GM10248 (cell line): ENCODE measurements at regions not wholly inside any gene's neighbourhood (a gene's known extent, or its start where the extent isn't known, plus 50 kb on each side); places are given as distances from the start of the nearest gene placed in this dataset.

ENCODE experiments used
- CTCF ChIA-PET: fragments of 300-600 bp; sonication (Branson Sonifier 250); formaldehyde crosslinking; extraction: SDS; loops from one replicate; lab custom pipeline; 2021; ENCODE audit warnings: antibody characterized with exemption; lab: Yijun Ruan, JAX
- POLR2A ChIA-PET: fragments of 350-650 bp; sonication (Branson Sonifier 250); formaldehyde crosslinking; extraction: SDS; loops from one replicate; lab custom pipeline; 2020; ENCODE audit warnings: antibody characterized with exemption; lab: Yijun Ruan, JAX
- DNase-seq: peaks from one replicate; pipeline ENCODE4 v3.0.0; 2012; ENCODE audit errors: extremely low spot score
- TF ChIP-seq, protein P1 (sequence below): IDR thresholded peaks from 2 replicates; pipeline ENCODE4 v1.5.1; 2012; ENCODE audit warnings: mild to moderate bottlenecking, low read depth; ENCODE audit errors: extremely low read depth, missing control alignments, control extremely low read depth

DNA sequence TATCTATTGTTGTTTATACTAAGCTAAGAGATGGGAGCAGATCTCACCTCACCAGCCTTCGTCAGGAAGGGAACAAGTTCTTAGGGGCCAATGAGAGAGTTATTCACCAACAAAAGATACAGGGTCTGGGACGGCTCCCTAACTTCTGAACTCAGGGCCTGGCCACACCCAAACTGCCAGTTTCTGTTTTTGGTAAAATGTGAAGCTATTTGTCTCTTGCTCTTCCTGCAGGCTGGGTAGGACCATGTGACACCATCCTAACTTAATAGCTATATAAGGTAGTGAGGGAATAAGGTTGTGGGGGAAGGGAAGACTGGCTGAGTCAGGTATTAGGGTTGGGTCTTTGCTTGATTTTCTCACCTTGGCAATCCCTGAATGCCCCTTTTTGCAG lies 480.5 kb downstream of the KDM4C start:
- POLR2A ChIA-PET = no interaction called here
- CTCF ChIA-PET = interaction anchor here (0.9 to 2.0 kb wide), 7 partner anchors 8 to 296 kb away, joined by 3 to 5 read pairs (median 3); no protein-coding TSS in a partner anchor
- no peak for DNase-seq
- TF ChIP-seq, protein P1, sequence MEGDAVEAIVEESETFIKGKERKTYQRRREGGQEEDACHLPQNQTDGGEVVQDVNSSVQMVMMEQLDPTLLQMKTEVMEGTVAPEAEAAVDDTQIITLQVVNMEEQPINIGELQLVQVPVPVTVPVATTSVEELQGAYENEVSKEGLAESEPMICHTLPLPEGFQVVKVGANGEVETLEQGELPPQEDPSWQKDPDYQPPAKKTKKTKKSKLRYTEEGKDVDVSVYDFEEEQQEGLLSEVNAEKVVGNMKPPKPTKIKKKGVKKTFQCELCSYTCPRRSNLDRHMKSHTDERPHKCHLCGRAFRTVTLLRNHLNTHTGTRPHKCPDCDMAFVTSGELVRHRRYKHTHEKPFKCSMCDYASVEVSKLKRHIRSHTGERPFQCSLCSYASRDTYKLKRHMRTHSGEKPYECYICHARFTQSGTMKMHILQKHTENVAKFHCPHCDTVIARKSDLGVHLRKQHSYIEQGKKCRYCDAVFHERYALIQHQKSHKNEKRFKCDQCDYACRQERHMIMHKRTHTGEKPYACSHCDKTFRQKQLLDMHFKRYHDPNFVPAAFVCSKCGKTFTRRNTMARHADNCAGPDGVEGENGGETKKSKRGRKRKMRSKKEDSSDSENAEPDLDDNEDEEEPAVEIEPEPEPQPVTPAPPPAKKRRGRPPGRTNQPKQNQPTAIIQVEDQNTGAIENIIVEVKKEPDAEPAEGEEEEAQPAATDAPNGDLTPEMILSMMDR = no peak

DNA sequence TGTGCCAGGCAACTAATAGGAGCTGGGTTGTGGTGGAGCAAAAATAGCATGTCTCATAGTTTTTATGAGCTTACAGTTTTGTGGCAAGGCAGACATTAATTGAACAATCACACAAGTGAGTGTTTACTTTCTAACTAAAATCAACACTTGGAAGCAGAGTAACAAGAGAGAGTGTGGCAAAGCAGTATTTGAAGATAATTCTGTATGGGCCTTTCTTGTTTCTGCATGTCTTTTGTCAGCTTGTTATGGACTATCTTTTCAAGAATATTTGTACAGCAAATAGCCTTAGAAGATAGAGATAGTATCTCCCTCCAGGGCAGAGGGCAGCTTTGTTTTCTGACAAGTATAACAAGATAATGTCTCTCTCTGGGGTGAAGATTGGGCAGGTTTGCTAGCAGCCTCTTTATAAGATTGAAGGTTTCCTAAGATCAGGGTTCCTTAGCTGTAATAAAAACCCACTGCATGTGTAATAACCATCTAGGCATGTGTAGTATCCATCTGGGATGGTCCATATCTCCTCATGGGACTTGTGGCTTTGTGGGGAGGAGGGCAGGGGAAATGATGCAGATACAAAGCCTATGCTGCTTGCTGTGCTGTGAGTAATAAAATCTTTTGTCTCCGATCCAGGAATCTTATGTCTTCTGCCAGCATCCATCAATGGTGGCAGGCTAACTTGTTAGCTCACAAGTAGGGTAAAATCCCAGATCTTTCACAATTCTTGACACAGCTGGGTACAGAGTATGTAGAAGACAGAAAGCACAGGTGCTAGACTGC lies 479.9 kb downstream of the KDM4C start:
- CTCF ChIA-PET = interaction anchor here (0.9 to 1.5 kb wide), 6 partner anchors 8 to 297 kb away, joined by 3 to 4 read pairs (median 3); no protein-coding TSS in a partner anchor
- TF ChIP-seq, protein P1 = no peak
- POLR2A ChIA-PET = no interaction called here
- no peak for DNase-seq

DNA sequence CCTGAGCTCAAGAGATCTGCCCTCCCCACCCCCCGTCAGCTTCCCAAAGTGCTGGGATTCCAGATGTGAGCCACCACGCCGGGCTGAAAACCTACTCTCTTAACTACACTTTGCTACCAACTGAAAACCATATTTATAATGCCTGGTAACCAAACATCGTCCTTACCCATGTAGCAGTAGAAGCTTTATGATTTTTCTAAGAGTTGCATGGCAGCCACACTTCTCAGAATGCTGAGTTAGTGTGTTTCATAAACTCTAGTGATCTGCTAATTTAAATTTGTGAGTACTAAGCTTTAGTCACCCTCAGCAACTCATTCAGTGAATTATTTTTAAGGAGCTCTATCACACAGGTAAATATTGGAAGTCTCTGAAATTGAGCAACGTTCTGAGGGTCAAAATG lies 478.4 kb downstream of the KDM4C start:
- ChIA-PET CTCF (interaction anchor here (0.9 kb wide), 1 partner anchor 12 kb away, joined by 3 read pairs; no protein-coding TSS in a partner anchor), POLR2A (no interaction called here)
- no peak for DNase-seq
- TF ChIP-seq, protein P1 = no peak

DNA sequence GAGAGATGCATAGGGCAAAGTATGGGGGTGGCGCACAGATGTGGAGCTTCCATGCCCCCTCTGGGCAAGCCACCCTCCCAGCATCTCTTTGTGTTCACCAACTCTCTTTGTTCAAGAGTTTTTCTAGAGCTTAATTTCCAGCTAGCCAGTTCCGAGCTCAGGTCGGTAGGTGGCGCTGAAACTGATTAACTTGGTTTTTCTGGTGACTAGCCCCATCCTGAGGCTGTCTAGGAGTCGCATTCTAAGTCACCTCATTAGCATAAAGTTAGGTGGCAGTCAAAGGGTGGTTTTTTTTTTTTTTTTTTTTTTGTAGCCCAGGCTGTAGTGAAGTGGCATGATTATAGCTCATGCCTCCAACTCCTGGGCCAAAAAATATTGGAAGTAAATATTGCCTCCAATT lies 476.4 kb downstream of the KDM4C start:
- peak; percentile 34 for DNase-seq
- CTCF ChIA-PET = interaction anchor here (0.6 to 1.7 kb wide), 16 partner anchors 10 to 407 kb away, joined by 3 to 7 read pairs (median 4); no protein-coding TSS in a partner anchor
- TF ChIP-seq, protein P1 = peak; percentile 52
- POLR2A ChIA-PET = no interaction called here

DNA sequence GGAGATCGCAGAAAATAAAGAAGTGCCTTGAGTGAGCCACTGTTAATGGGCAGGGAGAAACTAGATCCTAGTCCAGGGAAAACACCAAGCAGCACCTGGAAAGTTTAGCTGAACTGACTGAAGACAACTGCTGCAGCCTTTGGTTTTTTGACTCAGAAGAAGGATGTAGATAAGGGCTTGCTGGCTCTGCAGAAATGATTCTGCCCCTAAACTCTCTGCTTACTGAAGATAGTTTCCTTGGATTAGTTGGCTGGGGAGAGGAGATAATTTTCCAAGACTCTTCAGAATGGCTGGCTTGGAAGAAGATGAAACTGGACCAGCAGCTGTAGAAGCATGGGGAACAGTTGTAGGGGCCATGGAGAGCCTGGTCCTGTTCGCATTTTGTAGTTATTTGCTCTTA lies 471.8 kb downstream of the KDM4C start:
- TF ChIP-seq, protein P1 = no peak
- POLR2A ChIA-PET = no interaction called here
- CTCF ChIA-PET = interaction anchor here (1.2 kb wide), 1 partner anchor 8 kb away, joined by 4 read pairs; no protein-coding TSS in a partner anchor
- no peak for DNase-seq

DNA sequence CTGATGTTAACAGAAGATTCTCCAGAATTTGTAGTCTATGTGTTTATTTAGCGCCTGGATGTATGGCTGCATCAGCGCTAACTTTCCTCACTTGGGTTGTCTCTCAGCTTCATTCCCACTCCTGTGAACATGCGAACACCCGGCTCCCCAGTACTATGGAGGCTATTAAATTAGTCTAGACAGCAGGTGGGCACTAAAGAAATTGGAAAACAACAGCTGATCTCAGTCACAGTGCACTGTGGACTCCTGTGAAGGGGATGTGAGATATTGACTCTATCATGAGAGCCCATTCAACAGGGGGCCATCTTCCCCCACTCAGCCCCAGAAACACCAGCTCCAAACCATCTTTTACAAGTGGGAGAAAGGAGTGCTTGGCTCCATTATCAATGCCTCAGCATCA lies 471.0 kb downstream of the KDM4C start:
- no peak for DNase-seq
- ChIA-PET POLR2A (no interaction called here), CTCF (interaction anchor here (1.0 to 1.2 kb wide), 2 partner anchors 9 to 402 kb away, joined by 3 to 4 read pairs; no protein-coding TSS in a partner anchor)
- TF ChIP-seq, protein P1 = no peak
